ENCODE measurements at regions not wholly inside any gene's neighbourhood (a gene's known extent, or its start where the extent isn't known, plus 50 kb on each side); places are given as distances from the start of the nearest gene placed in this dataset.

GRCh38 chr1:244778344-244778743, 57.1 kb upstream of the COX20 start:
- no peak for TF ChIP-seq CTCF (conservative IDR thresholded peaks at IDR 0.05)
- H3K9me3 Mint-ChIP-seq: peaks cover 4 to 11% of the 10 kb centered on the region in 2 experiments
- H4K5ac ChIP-seq (ENCODE audit: insufficient read length, low read depth, low read length): no peak overlapping the region
- no peak overlapping the region for H4K91ac ChIP-seq (ENCODE audit: insufficient read length, low read depth, low read length)
- no peak overlapping the region for H3K27ac Mint-ChIP-seq
- WGBS (ENCODE audit: extremely low coverage, insufficient read length, low lambda C conversion rate): no CpG with 5 or more reads among the region's 2 CpGs
- H3K23me2 ChIP-seq (ENCODE audit: insufficient read length, low read depth, low read length, poor library complexity, severe bottlenecking): no peaks in the 10 kb centered on the region
- H3K27ac ChIP-seq (ENCODE audit: insufficient read length, low read depth, low read length): no peak overlapping the region
- H4K8ac ChIP-seq (replicated peaks; ENCODE audit: insufficient read length, low read depth, low read length): no peak overlapping the region
- H3K4ac ChIP-seq (ENCODE audit: low read depth, low read length): no peak overlapping the region
- no peak overlapping the region for H3K23ac ChIP-seq (ENCODE audit: insufficient read length, low read depth, low read length)
- H2AK5ac ChIP-seq (ENCODE audit: insufficient read length, low read length): no peak overlapping the region
- H3K4me1 Mint-ChIP-seq: no peaks in the 10 kb centered on the region
- no peaks in the 10 kb centered on the region for H3K79me1 ChIP-seq (ENCODE audit: insufficient read depth, low read depth, low read length, poor library complexity, severe bottlenecking)
- H3K36me3 Mint-ChIP-seq (ENCODE audit: insufficient read depth in 1 of 3, low read depth in 3 of 3): peaks cover 0 to 11% (median 5%) of the 10 kb centered on the region in 3 experiments; a peak in 4 of 7 replicates
- no peak overlapping the region for H3K4me3 Mint-ChIP-seq
- no peak for DNase-seq
- H3K56ac ChIP-seq (ENCODE audit: insufficient read length, low read depth, low read length): no peak overlapping the region
- H3K18ac ChIP-seq (ENCODE audit: insufficient read length, low read depth, low read length): no peak overlapping the region
- H4K20me1 ChIP-seq (ENCODE audit: control insufficient read depth, insufficient read depth, insufficient read length): no peaks in the 10 kb centered on the region
- H3K27me3 ChIP-seq (ENCODE audit: insufficient read depth, low read length): no peaks in the 10 kb centered on the region
- no peak overlapping the region for H3K14ac ChIP-seq (ENCODE audit: insufficient read depth, low read length)
- H3K4me2 ChIP-seq (ENCODE audit: insufficient read depth, insufficient read length, low read length): no peak overlapping the region
- H3K27me3 Mint-ChIP-seq (ENCODE audit: low read depth): no peaks in the 10 kb centered on the region
- H3K9ac ChIP-seq (ENCODE audit: extremely low read depth, insufficient read length, low read length): no peak overlapping the region
- H3K4me1 ChIP-seq (ENCODE audit: insufficient read depth, low read length): no peaks in the 10 kb centered on the region
- H2BK12ac ChIP-seq (ENCODE audit: insufficient read length, low read depth, low read length): no peak overlapping the region
- H2BK5ac ChIP-seq (ENCODE audit: insufficient read length, low read length): no peak overlapping the region
- no peaks in the 10 kb centered on the region for H3K79me2 ChIP-seq (ENCODE audit: insufficient read depth, low read length)
- H2BK15ac ChIP-seq (ENCODE audit: low read depth, low read length): no peak overlapping the region
- H3T11ph ChIP-seq (ENCODE audit: low read length): no peak overlapping the region
- H2AFZ ChIP-seq (ENCODE audit: low read length): no peak overlapping the region
- H2BK20ac ChIP-seq (ENCODE audit: low read depth, low read length, poor library complexity, severe bottlenecking): no peak overlapping the region
- no peak overlapping the region for H2BK120ac ChIP-seq (ENCODE audit: low read depth, low read length, poor library complexity, severe bottlenecking)
- peaks cover 6% of the 10 kb centered on the region for H3K9me3 ChIP-seq (ENCODE audit: control insufficient read depth, low read depth, low read length)
